ENCODE measurements at regions not wholly inside any gene's neighbourhood (a gene's known extent, or its start where the extent isn't known, plus 50 kb on each side); places are given as distances from the start of the nearest gene placed in this dataset.

GRCh38 chr16:51569203-51569931 lies 418.3 kb upstream of the SALL1 start:
- DNase-seq (ENCODE audit: low read depth, low spot score): no peak
- no peak overlapping the region for H3K27ac ChIP-seq (ENCODE audit: low read depth, low read length)
- POLR2A ChIA-PET: no interaction called here

More at GRCh38 chr16:51569203-51569931, 418.3 kb upstream of the SALL1 start:
- ChIA-PET RAD21 (ENCODE audit: low non-redundant PET in 1 of 2, low total read pairs in 2 of 2, uncharacterized antibody in 2 of 2, unreplicated experiment in 2 of 2) (no interaction called here), CTCF (no interaction called here)
- Histone ChIP-seq H3K4me1 (ENCODE audit: control insufficient read depth in 1 of 2, insufficient read depth in 2 of 2, low read length in 2 of 2) (no peaks in the 10 kb centered on the region), H4K20me1 (ENCODE audit: insufficient read depth) (no peaks in the 10 kb centered on the region), H3K4me2 (ENCODE audit: low read length) (no peak overlapping the region), H3K4me3 (replicated peaks in 1 of 2; ENCODE audit: low read depth in 1 of 2, low read length in 2 of 2) (no peak overlapping the region), H3K36me3 (ENCODE audit: control insufficient read depth in 1 of 2, insufficient read depth in 2 of 2, low read length in 2 of 2) (no peaks in the 10 kb centered on the region), H2AFZ (ENCODE audit: low read depth, low read length, poor library complexity, severe bottlenecking) (no peak overlapping the region), H3K27me3 (ENCODE audit: insufficient read depth, low read length) (no peaks in the 10 kb centered on the region), H3K9me3 (ENCODE audit: control insufficient read depth in 1 of 2, insufficient read depth in 1 of 2, low read depth in 1 of 2, low read length in 2 of 2) (peaks cover 6 to 9% of the 10 kb centered on the region in 2 experiments; a peak in 2 of 4 replicates), H3K9ac (ENCODE audit: low read length) (no peak overlapping the region), H3K79me2 (ENCODE audit: insufficient read depth, low read length) (no peaks in the 10 kb centered on the region), H3K9me2 (ENCODE audit: insufficient read depth) (no peaks in the 10 kb centered on the region)
- intact Hi-C loops (cut with micrococcal nuclease): no loop called here
- TF ChIP-seq POLR2AphosphoS5 (IDR thresholded peaks at IDR 0.05; ENCODE audit: low read depth, low read length) (no peak), ATF3 (IDR thresholded peaks at IDR 0.05) (no peak), ZBTB33 (IDR thresholded peaks at IDR 0.05; ENCODE audit: extremely low read depth, insufficient replicate concordance, low read length) (no peak), FOSL1 (IDR thresholded peaks at IDR 0.05; ENCODE audit: low read depth) (no peak), ZFX (IDR thresholded peaks at IDR 0.05) (no peak), SIN3A (IDR thresholded peaks at IDR 0.05; ENCODE audit: low read depth) (no peak), SP1 (IDR thresholded peaks at IDR 0.05; ENCODE audit: low read depth) (no peak), MAX (IDR thresholded peaks at IDR 0.05) (no peak), REST (IDR thresholded peaks at IDR 0.05; ENCODE audit: low read depth) (no peak), TCF7L2 (IDR thresholded peaks at IDR 0.05; ENCODE audit: borderline replicate concordance, extremely low read depth, insufficient read depth, insufficient read length) (no peak), EGR1 (IDR thresholded peaks at IDR 0.05; ENCODE audit: low read depth) (no peak)
- ATAC-seq: no peak
- BruUV-seq (replicated peaks): no TSS peak
